CD4-positive, alpha-beta T cell treated with Interleukin-1 beta for 1 hour (primary cell): ENCODE measurements at regions not wholly inside any gene's neighbourhood (a gene's known extent, or its start where the extent isn't known, plus 50 kb on each side); places are given as distances from the start of the nearest gene placed in this dataset.
"Not testable (repeated sequence)": the region's sequence is repeated elsewhere in the genome, so short reads cannot be mapped to it uniquely, and the experiment has no call there.

Experiments
- DNase-seq, 2 donors: peaks; one replicate each; pipeline ENCODE4 v3.0.0-alpha.2; 2020 to 2022

GRCh38 chr15:59830098-59830497 is 141.0 kb upstream of the BNIP2 start:
- no peak for DNase-seq

- no peak for DNase-seq
These were observed 139.7 kb upstream of the BNIP2 start for GRCh38 chr15:59828861-59829260.

GRCh38 chr15:59828263-59828662 is 139.1 kb upstream of the BNIP2 start:
- no peak for DNase-seq

GRCh38 chr15:59825901-59826300 is 136.8 kb upstream of the BNIP2 start:
- DNase-seq = no peak

- DNase-seq = no peak
These were observed 132.2 kb upstream of the BNIP2 start for GRCh38 chr15:59821286-59821685.

GRCh38 chr15:59819092-59819491 is 130.0 kb upstream of the BNIP2 start:
- no peak for DNase-seq

- no peak for DNase-seq
These were observed 129.2 kb upstream of the BNIP2 start for GRCh38 chr15:59818336-59818735.

- no peak for DNase-seq
These were observed 128.7 kb upstream of the BNIP2 start for GRCh38 chr15:59817834-59818233.

- DNase-seq = no peak
These were observed 127.9 kb upstream of the BNIP2 start for GRCh38 chr15:59817053-59817452.

- peak; percentile 33 to 45 for DNase-seq
These were observed 125.3 kb upstream of the BNIP2 start for GRCh38 chr15:59814409-59814808.

GRCh38 chr15:59812889-59813288 is 123.8 kb upstream of the BNIP2 start:
- DNase-seq = no peak

- DNase-seq = no peak
These were observed 123.2 kb upstream of the BNIP2 start for GRCh38 chr15:59812250-59812870.

- peak; percentile 82 to 85 for DNase-seq
These were observed 114.3 kb upstream of the BNIP2 start for GRCh38 chr15:59803293-59803966.

- no peak for DNase-seq
These were observed 112.5 kb upstream of the BNIP2 start for GRCh38 chr15:59801649-59802048.

- DNase-seq = no peak
These were observed 109.4 kb upstream of the BNIP2 start for GRCh38 chr15:59798605-59798917.

GRCh38 chr15:59797756-59798604 is 108.9 kb upstream of the BNIP2 start:
- no peak for DNase-seq

- no peak for DNase-seq
These were observed 105.2 kb upstream of the BNIP2 start for GRCh38 chr15:59794229-59794886.

GRCh38 chr15:59792359-59792758 is 103.2 kb upstream of the BNIP2 start:
- peak; percentile 24 to 27 for DNase-seq

- DNase-seq = no peak
These were observed 102.6 kb upstream of the BNIP2 start for GRCh38 chr15:59791755-59792154.

- no peak for DNase-seq
These were observed 102.0 kb upstream of the BNIP2 start for GRCh38 chr15:59791079-59791478.

- not testable (repeated sequence) for DNase-seq
These were observed 97.3 kb upstream of the BNIP2 start for GRCh38 chr15:59786466-59786865.

GRCh38 chr15:59785981-59786380 is 96.9 kb upstream of the BNIP2 start:
- DNase-seq = not testable (repeated sequence)

GRCh38 chr15:59783774-59784520 is 94.8 kb upstream of the BNIP2 start:
- not testable (repeated sequence) for DNase-seq
